HepG2 (cell line): ENCODE measurements at regions not wholly inside any gene's neighbourhood (a gene's known extent, or its start where the extent isn't known, plus 50 kb on each side); places are given as distances from the start of the nearest gene placed in this dataset.

Source experiments
- ARNT ChIP-seq: fragments of 450-650 bp; IDR thresholded peaks from 2 replicates; pipeline ENCODE4 v1.6.1; 2017
- BCL6 ChIP-seq: IDR thresholded peaks from 2 replicates; pipeline ENCODE4 v1.6.1; 2016; ENCODE audit warnings: missing genetic modification reagents, missing compliant biosample characterization
- GPN1 ChIP-seq: sonication (generic); formaldehyde crosslinking; IDR thresholded peaks from 2 replicates; pipeline ENCODE4 v1.5.1; 2020; ENCODE audit warnings: missing genetic modification reagents, borderline replicate concordance
- GRHL1 ChIP-seq: sonication (generic); formaldehyde crosslinking; conservative IDR thresholded peaks from 2 replicates; pipeline ENCODE4 v1.8.0; 2022; ENCODE audit warnings: missing genetic modification reagents
- KLF13 ChIP-seq: sonication (generic); formaldehyde crosslinking; IDR thresholded peaks from 2 replicates; pipeline ENCODE4 v1.4.0; 2020; ENCODE audit warnings: mild to moderate bottlenecking, missing genetic modification reagents
- MLLT10 ChIP-seq: sonication (generic); formaldehyde crosslinking; IDR thresholded peaks from 2 replicates; pipeline ENCODE4 v1.4.0; 2020; ENCODE audit warnings: missing genetic modification reagents
- NAIF1 ChIP-seq: sonication (generic); formaldehyde crosslinking; IDR thresholded peaks from 2 replicates; pipeline ENCODE4 v1.5.0; 2020; ENCODE audit warnings: mild to moderate bottlenecking, missing genetic modification reagents, borderline replicate concordance
- NCOR1 ChIP-seq: fragments of 200-600 bp; sonication (generic); IDR thresholded peaks from 2 replicates; pipeline ENCODE4 v1.7.0; 2017; ENCODE audit warnings: antibody characterized with exemption, low read length, borderline replicate concordance
- ONECUT2 ChIP-seq: sonication (generic); formaldehyde crosslinking; IDR thresholded peaks from 2 replicates; pipeline ENCODE4 v1.4.0; 2020; ENCODE audit warnings: missing genetic modification reagents
- POLR2A ChIP-seq, 2 experiments: IDR thresholded peaks; 2 replicates each; pipeline ENCODE4 v1.6.1; 2011; ENCODE audit warnings: low read depth in 2 of 2, low read length in 2 of 2, mild to moderate bottlenecking in 1 of 2, moderate library complexity in 1 of 2; ENCODE audit not compliant: insufficient read depth in 1 of 2
- ZBTB1 ChIP-seq: sonication (generic); formaldehyde crosslinking; IDR thresholded peaks from 2 replicates; pipeline ENCODE4 v1.4.0; 2020; ENCODE audit warnings: missing genetic modification reagents, borderline replicate concordance
- ZFY ChIP-seq: sonication (generic); formaldehyde crosslinking; IDR thresholded peaks from 2 replicates; pipeline ENCODE4 v1.4.0; 2020; ENCODE audit warnings: missing genetic modification reagents
- ZNF496 ChIP-seq: sonication (generic); formaldehyde crosslinking; IDR thresholded peaks from 2 replicates; pipeline ENCODE4 v1.8.1; 2023; ENCODE audit warnings: mild to moderate bottlenecking, moderate library complexity, missing genetic modification reagents; ENCODE audit not compliant: insufficient replicate concordance
- ZNF7 ChIP-seq: IDR thresholded peaks from 2 replicates; pipeline ENCODE4 v1.6.1; 2016; ENCODE audit warnings: missing biosample characterization, missing genetic modification reagents
- ZNF782 ChIP-seq: sonication (generic); formaldehyde crosslinking; IDR thresholded peaks from 2 replicates; pipeline ENCODE4 v1.4.0; 2020; ENCODE audit warnings: missing genetic modification reagents, mild to moderate bottlenecking, borderline replicate concordance
- TF ChIP-seq, protein P1 (sequence below): sonication (generic); formaldehyde crosslinking; IDR thresholded peaks from 2 replicates; pipeline ENCODE4 v1.5.0; 2020; ENCODE audit warnings: missing genetic modification reagents
- TF ChIP-seq, protein P2 (sequence below): sonication (generic); formaldehyde crosslinking; IDR thresholded peaks from 2 replicates; pipeline ENCODE4 v1.5.0; 2020; ENCODE audit warnings: mild to moderate bottlenecking, missing genetic modification reagents
- TF ChIP-seq, protein P3 (sequence below): sonication (generic); formaldehyde crosslinking; IDR thresholded peaks from 2 replicates; pipeline ENCODE4 v1.8.1; 2023; ENCODE audit warnings: mild to moderate bottlenecking, inconsistent platforms, moderate library complexity, missing genetic modification reagents, borderline replicate concordance
- TF ChIP-seq, protein P4 (sequence below): sonication (generic); formaldehyde crosslinking; IDR thresholded peaks from 2 replicates; pipeline ENCODE4 v1.4.0; 2020; ENCODE audit warnings: missing genetic modification reagents, borderline replicate concordance

GRCh38 chr2:42974721-42975717 lies 182.6 kb upstream of the HAAO start (continued):
- no peak for TF ChIP-seq GRHL1
- peak; percentile 80 for TF ChIP-seq ZNF782 (CRISPR knock-in tag)
- 0 out of 2 replicates have a peak, but pooled peaks have one; percentile 56 for TF ChIP-seq NAIF1 (CRISPR knock-in tag)
- TF ChIP-seq, protein P1, sequence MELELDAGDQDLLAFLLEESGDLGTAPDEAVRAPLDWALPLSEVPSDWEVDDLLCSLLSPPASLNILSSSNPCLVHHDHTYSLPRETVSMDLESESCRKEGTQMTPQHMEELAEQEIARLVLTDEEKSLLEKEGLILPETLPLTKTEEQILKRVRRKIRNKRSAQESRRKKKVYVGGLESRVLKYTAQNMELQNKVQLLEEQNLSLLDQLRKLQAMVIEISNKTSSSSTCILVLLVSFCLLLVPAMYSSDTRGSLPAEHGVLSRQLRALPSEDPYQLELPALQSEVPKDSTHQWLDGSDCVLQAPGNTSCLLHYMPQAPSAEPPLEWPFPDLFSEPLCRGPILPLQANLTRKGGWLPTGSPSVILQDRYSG = 0 out of 2 replicates have a peak, but pooled peaks have one; percentile 53
- TF ChIP-seq ZFY (CRISPR knock-in tag) = peak; percentile 90
- peak; percentile 50; the same call in 1 of the 2 replicates for TF ChIP-seq ONECUT2
- peak in 1 of 2 experiments; percentile 63; a peak in 2 of 4 replicates for TF ChIP-seq POLR2A (IDR thresholded peaks at IDR 0.05; ENCODE audit: insufficient read depth in 1 of 2, low read depth in 2 of 2, low read length in 2 of 2)
- TF ChIP-seq ZBTB1 (CRISPR knock-in tag) = no peak
- TF ChIP-seq, protein P2, sequence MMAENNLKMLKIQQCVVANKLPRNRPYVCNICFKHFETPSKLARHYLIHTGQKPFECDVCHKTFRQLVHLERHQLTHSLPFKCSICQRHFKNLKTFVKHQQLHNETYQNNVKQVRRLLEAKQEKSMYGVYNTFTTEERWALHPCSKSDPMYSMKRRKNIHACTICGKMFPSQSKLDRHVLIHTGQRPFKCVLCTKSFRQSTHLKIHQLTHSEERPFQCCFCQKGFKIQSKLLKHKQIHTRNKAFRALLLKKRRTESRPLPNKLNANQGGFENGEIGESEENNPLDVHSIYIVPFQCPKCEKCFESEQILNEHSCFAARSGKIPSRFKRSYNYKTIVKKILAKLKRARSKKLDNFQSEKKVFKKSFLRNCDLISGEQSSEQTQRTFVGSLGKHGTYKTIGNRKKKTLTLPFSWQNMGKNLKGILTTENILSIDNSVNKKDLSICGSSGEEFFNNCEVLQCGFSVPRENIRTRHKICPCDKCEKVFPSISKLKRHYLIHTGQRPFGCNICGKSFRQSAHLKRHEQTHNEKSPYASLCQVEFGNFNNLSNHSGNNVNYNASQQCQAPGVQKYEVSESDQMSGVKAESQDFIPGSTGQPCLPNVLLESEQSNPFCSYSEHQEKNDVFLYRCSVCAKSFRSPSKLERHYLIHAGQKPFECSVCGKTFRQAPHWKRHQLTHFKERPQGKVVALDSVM (CRISPR knock-in tag) = peak; percentile 79
- peak; percentile 46; the same call in 1 of the 2 replicates for TF ChIP-seq GPN1
- no peak for TF ChIP-seq ZNF496 (CRISPR knock-in tag)
- TF ChIP-seq, protein P3, sequence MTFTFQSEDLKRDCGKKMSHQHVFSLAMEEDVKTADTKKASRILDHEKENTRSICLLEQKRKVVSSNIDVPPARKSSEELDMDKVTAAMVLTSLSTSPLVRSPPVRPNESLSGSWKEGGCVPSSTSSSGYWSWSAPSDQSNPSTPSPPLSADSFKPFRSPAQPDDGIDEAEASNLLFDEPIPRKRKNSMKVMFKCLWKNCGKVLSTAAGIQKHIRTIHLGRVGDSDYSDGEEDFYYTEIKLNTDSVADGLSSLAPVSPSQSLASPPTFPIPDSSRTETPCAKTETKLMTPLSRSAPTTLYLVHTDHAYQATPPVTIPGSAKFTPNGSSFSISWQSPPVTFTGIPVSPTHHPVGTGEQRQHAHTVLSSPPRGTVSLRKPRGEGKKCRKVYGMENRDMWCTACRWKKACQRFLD = peak; percentile 33; the same call in 1 of the 2 replicates
- peak; percentile 83 for TF ChIP-seq NCOR1
- no peak for TF ChIP-seq MLLT10 (CRISPR knock-in tag)
- TF ChIP-seq BCL6 (CRISPR knock-in tag) = peak; percentile 79
- no peak for TF ChIP-seq ARNT
- TF ChIP-seq, protein P4, sequence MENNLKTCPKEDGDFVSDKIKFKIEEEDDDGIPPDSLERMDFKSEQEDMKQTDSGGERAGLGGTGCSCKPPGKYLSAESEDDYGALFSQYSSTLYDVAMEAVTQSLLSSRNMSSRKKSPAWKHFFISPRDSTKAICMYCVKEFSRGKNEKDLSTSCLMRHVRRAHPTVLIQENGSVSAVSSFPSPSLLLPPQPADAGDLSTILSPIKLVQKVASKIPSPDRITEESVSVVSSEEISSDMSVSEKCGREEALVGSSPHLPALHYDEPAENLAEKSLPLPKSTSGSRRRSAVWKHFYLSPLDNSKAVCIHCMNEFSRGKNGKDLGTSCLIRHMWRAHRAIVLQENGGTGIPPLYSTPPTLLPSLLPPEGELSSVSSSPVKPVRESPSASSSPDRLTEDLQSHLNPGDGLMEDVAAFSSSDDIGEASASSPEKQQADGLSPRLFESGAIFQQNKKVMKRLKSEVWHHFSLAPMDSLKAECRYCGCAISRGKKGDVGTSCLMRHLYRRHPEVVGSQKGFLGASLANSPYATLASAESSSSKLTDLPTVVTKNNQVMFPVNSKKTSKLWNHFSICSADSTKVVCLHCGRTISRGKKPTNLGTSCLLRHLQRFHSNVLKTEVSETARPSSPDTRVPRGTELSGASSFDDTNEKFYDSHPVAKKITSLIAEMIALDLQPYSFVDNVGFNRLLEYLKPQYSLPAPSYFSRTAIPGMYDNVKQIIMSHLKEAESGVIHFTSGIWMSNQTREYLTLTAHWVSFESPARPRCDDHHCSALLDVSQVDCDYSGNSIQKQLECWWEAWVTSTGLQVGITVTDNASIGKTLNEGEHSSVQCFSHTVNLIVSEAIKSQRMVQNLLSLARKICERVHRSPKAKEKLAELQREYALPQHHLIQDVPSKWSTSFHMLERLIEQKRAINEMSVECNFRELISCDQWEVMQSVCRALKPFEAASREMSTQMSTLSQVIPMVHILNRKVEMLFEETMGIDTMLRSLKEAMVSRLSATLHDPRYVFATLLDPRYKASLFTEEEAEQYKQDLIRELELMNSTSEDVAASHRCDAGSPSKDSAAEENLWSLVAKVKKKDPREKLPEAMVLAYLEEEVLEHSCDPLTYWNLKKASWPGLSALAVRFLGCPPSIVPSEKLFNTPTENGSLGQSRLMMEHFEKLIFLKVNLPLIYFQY (CRISPR knock-in tag) = peak; percentile 80
- no peak for TF ChIP-seq KLF13 (CRISPR knock-in tag)
- TF ChIP-seq ZNF7 = no peak
